ENCODE measurements at regions not wholly inside any gene's neighbourhood (a gene's known extent, or its start where the extent isn't known, plus 50 kb on each side); places are given as distances from the start of the nearest gene placed in this dataset.

DNA sequence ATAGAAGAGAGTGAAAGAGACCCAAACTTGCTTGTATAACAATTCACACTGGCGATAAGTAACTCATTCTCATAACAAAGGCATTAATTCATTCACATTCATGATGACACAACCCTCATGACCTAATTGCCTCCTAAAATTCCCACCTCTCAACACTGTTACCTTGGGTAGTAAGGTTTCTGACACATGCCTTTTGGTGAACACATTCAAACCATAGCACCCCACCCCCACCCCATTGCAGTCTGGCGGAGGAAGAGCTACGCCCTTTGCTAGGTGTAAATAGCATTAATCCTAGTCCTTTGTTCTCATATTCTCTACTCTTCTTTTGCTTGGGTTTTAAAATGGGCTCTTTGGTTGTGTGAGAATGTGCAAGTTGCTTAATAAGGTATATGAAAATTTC is 361.5 kb downstream of the DSEL start:
- TF ChIP-seq CTCF (IDR thresholded peaks at IDR 0.05; ENCODE audit: low read depth, low read length, poor library complexity, severe bottlenecking) (no peak), EZH2phosphoT487 (IDR thresholded peaks at IDR 0.05; ENCODE audit: borderline replicate concordance, low read length) (no peak)
